ENCODE measurements at regions not wholly inside any gene's neighbourhood (a gene's known extent, or its start where the extent isn't known, plus 50 kb on each side); places are given as distances from the start of the nearest gene placed in this dataset.

DNA sequence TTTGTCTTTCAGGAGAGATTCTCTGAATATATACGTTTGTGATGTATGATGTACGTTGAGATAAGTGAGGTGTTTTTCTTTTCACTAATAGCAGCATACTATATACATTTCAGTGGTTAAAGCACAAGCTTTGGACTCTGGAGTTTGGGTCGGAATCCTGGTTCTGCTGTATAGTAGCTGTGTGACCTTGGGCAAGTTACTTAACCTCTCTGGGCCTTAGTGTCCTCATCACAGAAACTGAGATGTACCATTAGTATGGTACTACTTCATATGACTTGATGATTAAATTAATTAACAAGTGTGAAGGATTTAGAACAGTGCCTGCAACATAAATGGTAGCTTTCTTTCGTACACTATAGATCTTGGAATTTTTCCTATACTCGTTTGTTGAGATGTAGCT is 258.7 kb downstream of the CDCA7 start:
- no peaks in the 10 kb centered on the region for H3K36me3 ChIP-seq
- H3K9me3 ChIP-seq: peaks cover 0 to 6% (median 0%) of the 10 kb centered on the region in 4 donors
- no peak for DNase-seq
- H3K27ac ChIP-seq: no peak overlapping the region
- no peaks in the 10 kb centered on the region for H3K4me1 ChIP-seq
- TF ChIP-seq POLR2A (IDR thresholded peaks at IDR 0.05): no peak
- TF ChIP-seq, protein P1, sequence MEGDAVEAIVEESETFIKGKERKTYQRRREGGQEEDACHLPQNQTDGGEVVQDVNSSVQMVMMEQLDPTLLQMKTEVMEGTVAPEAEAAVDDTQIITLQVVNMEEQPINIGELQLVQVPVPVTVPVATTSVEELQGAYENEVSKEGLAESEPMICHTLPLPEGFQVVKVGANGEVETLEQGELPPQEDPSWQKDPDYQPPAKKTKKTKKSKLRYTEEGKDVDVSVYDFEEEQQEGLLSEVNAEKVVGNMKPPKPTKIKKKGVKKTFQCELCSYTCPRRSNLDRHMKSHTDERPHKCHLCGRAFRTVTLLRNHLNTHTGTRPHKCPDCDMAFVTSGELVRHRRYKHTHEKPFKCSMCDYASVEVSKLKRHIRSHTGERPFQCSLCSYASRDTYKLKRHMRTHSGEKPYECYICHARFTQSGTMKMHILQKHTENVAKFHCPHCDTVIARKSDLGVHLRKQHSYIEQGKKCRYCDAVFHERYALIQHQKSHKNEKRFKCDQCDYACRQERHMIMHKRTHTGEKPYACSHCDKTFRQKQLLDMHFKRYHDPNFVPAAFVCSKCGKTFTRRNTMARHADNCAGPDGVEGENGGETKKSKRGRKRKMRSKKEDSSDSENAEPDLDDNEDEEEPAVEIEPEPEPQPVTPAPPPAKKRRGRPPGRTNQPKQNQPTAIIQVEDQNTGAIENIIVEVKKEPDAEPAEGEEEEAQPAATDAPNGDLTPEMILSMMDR (IDR thresholded peaks at IDR 0.05): no peak
- H3K27me3 ChIP-seq: no peaks in the 10 kb centered on the region
- H3K4me3 ChIP-seq: no peak overlapping the region

DNA sequence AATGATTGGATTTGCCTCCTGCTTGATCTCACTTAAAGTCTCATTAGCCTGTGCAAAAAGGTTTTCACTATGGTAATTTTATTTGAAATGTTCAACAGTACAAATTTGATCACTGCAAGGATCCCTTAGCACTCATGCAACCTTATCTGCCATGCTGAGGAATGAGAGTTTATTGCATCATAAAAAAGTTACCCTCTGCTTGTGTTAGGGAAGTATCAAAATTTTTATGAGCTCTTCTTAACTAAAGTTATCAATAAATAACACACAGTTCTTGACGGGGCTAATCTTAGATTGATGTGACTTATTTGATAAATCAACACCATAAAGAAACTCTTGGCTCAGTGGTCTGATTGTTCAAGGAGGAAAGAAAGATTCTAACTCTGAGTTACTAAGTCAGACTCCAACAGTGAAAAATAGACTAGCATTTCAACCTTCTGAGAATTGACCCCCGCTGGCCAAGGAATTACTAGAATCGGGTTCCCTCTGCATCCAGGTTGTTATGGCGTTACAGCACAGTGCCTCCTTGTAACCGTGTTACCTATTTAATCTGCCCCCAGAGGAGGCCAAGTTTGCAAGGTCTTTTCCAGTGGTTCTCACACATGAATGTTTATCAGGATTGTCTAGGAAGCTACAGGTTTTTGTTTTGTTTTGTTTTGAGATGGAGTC is 259.7 kb downstream of the CDCA7 start:
- H3K4me3 ChIP-seq: no peak overlapping the region
- no peak for DNase-seq
- H3K9me3 ChIP-seq: peaks cover 0 to 6% (median 0%) of the 10 kb centered on the region in 4 donors
- no peaks in the 10 kb centered on the region for H3K27me3 ChIP-seq
- TF ChIP-seq, protein P1 (IDR thresholded peaks at IDR 0.05): no peak
- no peak for TF ChIP-seq POLR2A (IDR thresholded peaks at IDR 0.05)
- H3K4me1 ChIP-seq: no peaks in the 10 kb centered on the region
- H3K27ac ChIP-seq: no peak overlapping the region
- no peaks in the 10 kb centered on the region for H3K36me3 ChIP-seq

DNA sequence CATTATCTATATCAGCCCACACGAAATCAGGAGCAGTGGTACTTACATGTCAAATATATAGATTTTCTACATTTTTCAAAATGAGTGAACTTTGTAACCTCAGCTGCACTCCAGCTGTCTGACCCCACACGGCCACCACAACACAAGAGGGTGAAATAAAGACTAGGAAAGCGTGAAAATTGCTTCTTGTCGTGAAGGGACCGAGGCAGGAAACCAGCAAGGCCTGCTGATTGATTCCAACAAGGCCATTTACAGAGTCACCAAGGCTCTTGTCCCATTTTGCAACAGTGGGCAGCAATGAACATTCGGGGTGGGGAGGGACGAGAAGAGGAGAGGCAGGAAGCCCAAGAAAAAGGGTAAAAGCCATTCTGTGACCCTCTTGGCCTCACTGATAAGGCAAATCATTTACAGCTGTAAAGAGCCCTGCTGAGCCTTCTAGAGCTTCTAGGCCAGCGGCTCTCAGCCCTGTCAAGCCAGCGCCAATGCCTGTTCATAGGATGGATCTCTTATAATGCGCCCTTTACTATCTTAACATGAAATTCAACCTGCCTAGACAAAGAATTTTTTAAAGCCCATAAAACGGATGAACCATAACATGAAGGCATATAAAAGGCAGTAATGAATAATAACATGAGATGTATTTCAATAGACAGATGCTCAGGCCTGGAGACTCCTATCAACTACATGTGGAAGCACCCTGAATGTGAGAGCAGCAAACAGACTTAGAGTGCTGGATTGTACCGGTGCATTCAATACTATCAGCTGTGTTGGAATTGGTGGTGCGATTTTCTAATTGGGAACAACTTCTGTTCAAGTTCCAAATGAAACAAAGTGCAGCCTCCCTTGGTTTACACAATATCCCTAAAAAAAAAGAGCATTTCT is 269.0 kb downstream of the CDCA7 start:
- Histone ChIP-seq H3K4me1 (no peaks in the 10 kb centered on the region), H3K36me3 (no peaks in the 10 kb centered on the region), H3K27me3 (no peaks in the 10 kb centered on the region), H3K27ac (no peak overlapping the region), H3K9me3 (no peaks in the 10 kb centered on the region), H3K4me3 (no peak overlapping the region)
- TF ChIP-seq, protein P1 (IDR thresholded peaks at IDR 0.05): no peak
- no peak for TF ChIP-seq POLR2A (IDR thresholded peaks at IDR 0.05)
- DNase-seq: no peak

DNA sequence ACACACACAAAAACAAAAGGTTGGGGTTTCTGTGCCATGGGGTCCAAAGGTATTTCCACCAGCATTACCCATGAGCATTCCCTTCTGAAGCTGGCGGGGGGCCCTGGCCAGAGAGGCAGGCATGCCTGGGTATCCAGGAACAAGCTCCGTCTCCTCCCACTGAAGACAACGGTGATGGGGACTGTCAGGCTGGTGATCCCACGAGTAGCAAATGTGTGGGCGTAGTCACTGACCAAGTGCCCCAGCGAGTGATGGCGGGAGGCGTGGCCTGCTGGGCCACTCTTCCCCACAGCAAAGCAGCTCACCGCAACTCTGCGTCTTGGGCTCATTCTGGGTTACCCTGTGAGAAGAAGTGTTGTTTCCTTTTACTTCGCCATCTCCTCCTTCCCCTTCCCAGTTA is 270.6 kb downstream of the CDCA7 start:
- TF ChIP-seq, protein P1 (IDR thresholded peaks at IDR 0.05): no peak
- TF ChIP-seq POLR2A (IDR thresholded peaks at IDR 0.05): no peak
- no peak overlapping the region for H3K4me3 ChIP-seq
- no peaks in the 10 kb centered on the region for H3K9me3 ChIP-seq
- no peak for DNase-seq
- no peaks in the 10 kb centered on the region for H3K36me3 ChIP-seq
- H3K4me1 ChIP-seq: no peaks in the 10 kb centered on the region
- H3K27ac ChIP-seq: no peak overlapping the region
- no peaks in the 10 kb centered on the region for H3K27me3 ChIP-seq

DNA sequence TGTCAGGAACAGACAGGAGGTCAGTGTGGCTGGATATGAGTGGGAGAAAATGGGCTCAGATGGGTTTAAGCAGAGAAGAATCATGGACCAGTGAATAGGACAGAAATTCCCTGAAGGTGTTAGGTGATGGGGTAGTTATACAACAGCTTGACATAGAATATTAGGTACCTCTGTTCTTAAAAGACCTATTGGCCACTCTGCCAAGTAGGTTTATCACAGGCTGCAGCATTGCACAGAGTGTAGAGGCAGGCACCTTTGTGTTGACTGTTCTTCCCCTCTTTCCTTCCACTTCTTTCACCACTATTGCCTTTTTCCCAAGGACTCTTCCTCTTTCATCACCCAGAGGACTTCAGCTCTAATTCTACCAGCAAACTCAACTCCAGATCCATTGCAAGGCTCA is 274.4 kb downstream of the CDCA7 start:
- DNase-seq: no peak

More for the DNA sequence above, 274.4 kb downstream of the CDCA7 start:
- Histone ChIP-seq H3K27ac (no peak overlapping the region), H3K4me3 (no peak overlapping the region), H3K4me1 (no peaks in the 10 kb centered on the region), H3K36me3 (no peaks in the 10 kb centered on the region), H3K9me3 (no peaks in the 10 kb centered on the region), H3K27me3 (no peaks in the 10 kb centered on the region)
- TF ChIP-seq, protein P1 (IDR thresholded peaks at IDR 0.05): no peak
